Right lobe of liver (tissue), 4 donors: ENCODE measurements at regions not wholly inside any gene's neighbourhood (a gene's known extent, or its start where the extent isn't known, plus 50 kb on each side); places are given as distances from the start of the nearest gene placed in this dataset.

Experiments
- CTCF ChIP-seq, 4 donors: fragments of 200-600 bp in 3 of 4; fragments of 450-650 bp in 1 of 4; IDR thresholded peaks; one replicate each; pipeline versions ENCODE4 v1.5.1 to v1.8.0; 2016 to 2022; ENCODE audit warnings: antibody characterized with exemption in 4 of 4, mild to moderate bottlenecking in 2 of 4
- POLR2A ChIP-seq: fragments of 450-650 bp; IDR thresholded peaks from one replicate; pipeline ENCODE4 v1.6.1; 2017; ENCODE audit warnings: antibody characterized with exemption, mild to moderate bottlenecking
- donor health status: DM: no; HTN: no; CAD: no.
- donor health status: DM: no; HTN: no; CAD: no.
- donor health status: DM: no; HTN: yes; CAD: no.

- no peak for TF ChIP-seq CTCF (IDR thresholded peaks at IDR 0.05)
- TF ChIP-seq POLR2A = no peak
These were observed 666.0 kb upstream of the NR2F2 start for GRCh38 chr15:95664450-95664849.
